ENCODE measurements at regions not wholly inside any gene's neighbourhood (a gene's known extent, or its start where the extent isn't known, plus 50 kb on each side); places are given as distances from the start of the nearest gene placed in this dataset.

- TF ChIP-seq TAF1 (IDR thresholded peaks at IDR 0.05; ENCODE audit: low read depth, low read length): no peak
- no peak for TF ChIP-seq KDM1A (IDR thresholded peaks at IDR 0.05; ENCODE audit: borderline replicate concordance, low read length)
Observed at GRCh38 chr13:75178436-75178835, 303.5 kb downstream of the TBC1D4 start (continued).
